Epithelial cell of esophagus (primary cell): ENCODE measurements at regions not wholly inside any gene's neighbourhood (a gene's known extent, or its start where the extent isn't known, plus 50 kb on each side); places are given as distances from the start of the nearest gene placed in this dataset.

Experiments
- DNase-seq: peaks from one replicate; pipeline ENCODE4 v3.0.0; 2010; ENCODE audit warnings: low read depth
- H3K4me3 ChIP-seq: 2 replicates; pipeline ENCODE4 v1.5.1; 2011; ENCODE audit warnings: mild to moderate bottlenecking, low read length, control low read depth
- CTCF ChIP-seq: IDR thresholded peaks from 2 replicates; pipeline ENCODE4 v1.5.1; 2011; ENCODE audit warnings: low read depth, mild to moderate bottlenecking, low read length, control low read depth, inconsistent platforms; ENCODE audit not compliant: insufficient read depth; ENCODE audit errors: missing control alignments

GRCh38 chr20:60331688-60332300 lies 373.6 kb downstream of the CDH26 start:
- H3K4me3 ChIP-seq = no peak overlapping the region
- no peak for TF ChIP-seq CTCF
- no peak for DNase-seq

- H3K4me3 ChIP-seq = no peak overlapping the region
- no peak for TF ChIP-seq CTCF
- DNase-seq = peak; percentile 24
These were observed 374.3 kb downstream of the CDH26 start for GRCh38 chr20:60332523-60332922.

GRCh38 chr20:60334911-60335310 lies 376.7 kb downstream of the CDH26 start:
- TF ChIP-seq CTCF = no peak
- no peak overlapping the region for H3K4me3 ChIP-seq
- no peak for DNase-seq

GRCh38 chr20:60338556-60338955 lies 380.3 kb downstream of the CDH26 start:
- DNase-seq = no peak
- H3K4me3 ChIP-seq = no peak overlapping the region
- no peak for TF ChIP-seq CTCF

GRCh38 chr20:60339738-60340137 lies 381.5 kb downstream of the CDH26 start:
- TF ChIP-seq CTCF = no peak
- no peak for DNase-seq

GRCh38 chr20:60340232-60340631 lies 382.0 kb downstream of the CDH26 start:
- H3K4me3 ChIP-seq = no peak overlapping the region
- DNase-seq = no peak
- no peak for TF ChIP-seq CTCF

More at GRCh38 chr20:60339738-60340137, 381.5 kb downstream of the CDH26 start:
- no peak overlapping the region for H3K4me3 ChIP-seq

- no peak for DNase-seq
- no peak for TF ChIP-seq CTCF
- no peak overlapping the region for H3K4me3 ChIP-seq
These were observed 382.8 kb downstream of the CDH26 start for GRCh38 chr20:60341062-60341461.
